Endometrial microvascular endothelial cells (primary cell): ENCODE measurements at regions not wholly inside any gene's neighbourhood (a gene's known extent, or its start where the extent isn't known, plus 50 kb on each side); places are given as distances from the start of the nearest gene placed in this dataset.

Experiments used
- in situ Hi-C: cut with HindIII; loops from 2 replicates; pipeline ENCODE4 v1.10.0; 2017; ENCODE audit warnings: low sequenced_read_pairs, low pct_unique_long_range_greater_than_20kb; ENCODE audit errors: inconsistent ontology term

DNA sequence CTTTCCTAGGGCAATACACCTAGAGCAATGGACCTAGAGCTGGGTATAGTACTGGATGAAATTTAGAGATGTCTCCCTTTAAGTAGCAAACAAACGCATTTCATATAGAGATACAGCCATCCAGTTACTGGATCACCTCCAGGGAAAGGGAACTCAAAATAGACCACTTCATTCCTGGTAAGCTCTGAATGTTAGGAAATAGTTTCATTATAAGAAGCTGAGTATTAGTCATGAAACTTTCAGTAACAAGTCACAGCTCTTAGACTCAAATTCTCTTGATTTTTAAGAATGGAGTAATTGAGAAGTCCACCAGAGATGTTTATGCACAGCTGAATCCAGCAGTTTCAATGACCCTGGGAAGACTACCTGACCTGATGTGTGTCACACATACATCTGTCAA lies 221.9 kb downstream of the FAM76B start:
- in situ Hi-C loops, result no loop called here

DNA sequence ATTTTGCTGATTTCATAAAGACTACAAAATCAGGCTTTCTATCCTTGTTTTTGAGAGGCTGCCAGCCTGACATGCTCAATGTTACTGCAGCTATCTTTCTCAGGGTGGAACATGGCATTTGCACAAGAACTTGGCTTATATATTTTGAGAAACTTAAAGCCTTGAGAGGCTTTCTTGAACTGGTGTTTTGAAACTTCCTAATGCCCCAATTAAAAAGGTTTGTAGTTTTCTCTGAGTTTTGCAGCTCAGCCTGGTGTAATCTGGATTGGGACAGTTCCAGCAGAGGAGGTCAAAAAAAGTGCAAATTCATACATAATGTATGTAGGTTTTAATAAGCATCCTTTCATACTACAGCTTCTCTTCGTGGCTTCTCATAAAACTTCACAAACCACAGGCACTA lies 223.4 kb downstream of the FAM76B start:
- in situ Hi-C loops, result no loop called here

DNA sequence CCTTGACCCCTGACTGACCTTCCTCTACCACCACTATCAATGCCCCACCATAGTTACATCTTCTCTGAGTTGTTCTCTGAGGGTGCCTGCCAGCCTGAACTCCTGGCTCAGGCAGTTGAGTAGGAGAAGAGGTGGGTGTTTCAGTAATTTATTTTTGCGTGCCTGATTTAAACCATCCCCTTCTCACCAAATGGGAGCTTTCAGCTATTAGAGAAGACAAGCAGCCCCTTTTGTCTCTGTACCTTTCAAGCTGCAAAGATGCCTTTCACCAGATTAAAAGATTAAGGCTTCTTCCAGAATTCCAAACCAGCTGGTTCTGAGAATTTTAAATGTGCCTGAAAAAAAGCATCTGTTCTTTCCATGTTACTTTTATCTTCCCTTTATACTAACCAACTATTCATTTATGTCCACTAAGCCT lies 223.8 kb downstream of the FAM76B start:
- in situ Hi-C loops, result no loop called here

DNA sequence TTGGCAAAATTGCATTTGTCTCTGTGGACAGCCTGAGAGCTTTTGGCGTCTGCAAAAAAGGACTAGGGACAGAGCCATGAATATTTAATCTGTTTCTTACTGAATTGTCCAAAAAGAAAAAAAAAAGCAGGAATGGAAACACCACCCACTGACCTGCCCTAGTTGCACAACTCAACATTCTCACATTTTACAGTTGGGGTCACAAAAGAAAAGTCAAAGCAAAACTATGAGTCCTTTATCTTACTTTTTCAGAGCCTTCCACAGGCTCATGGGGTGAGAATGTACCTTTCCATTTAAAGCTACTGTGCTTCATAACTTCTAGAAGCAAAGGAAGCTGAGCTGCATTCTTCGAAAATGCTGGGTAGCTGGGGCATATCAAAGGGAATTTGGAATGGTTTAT lies 225.7 kb downstream of the FAM76B start:
- in situ Hi-C loops, result no loop called here

DNA sequence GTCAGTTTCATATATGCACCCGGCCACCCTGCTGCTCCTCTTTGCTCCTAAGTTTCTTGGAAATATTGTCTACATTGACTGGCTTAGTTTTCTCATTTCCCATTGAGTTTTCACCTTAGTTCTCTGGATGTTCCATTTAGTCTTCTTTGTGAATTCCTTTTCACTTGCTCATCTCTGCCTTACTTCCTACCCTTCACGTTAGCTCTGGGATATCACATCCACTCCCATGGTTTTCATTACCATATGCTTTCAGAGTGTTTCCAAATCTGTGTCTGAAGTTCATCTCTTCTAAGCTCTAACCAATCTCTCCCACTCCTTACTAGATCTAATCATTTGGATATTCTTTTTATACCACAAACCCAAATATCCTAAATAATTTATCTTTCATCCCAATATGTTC lies 226.4 kb downstream of the FAM76B start:
- in situ Hi-C loops, result no loop called here

DNA sequence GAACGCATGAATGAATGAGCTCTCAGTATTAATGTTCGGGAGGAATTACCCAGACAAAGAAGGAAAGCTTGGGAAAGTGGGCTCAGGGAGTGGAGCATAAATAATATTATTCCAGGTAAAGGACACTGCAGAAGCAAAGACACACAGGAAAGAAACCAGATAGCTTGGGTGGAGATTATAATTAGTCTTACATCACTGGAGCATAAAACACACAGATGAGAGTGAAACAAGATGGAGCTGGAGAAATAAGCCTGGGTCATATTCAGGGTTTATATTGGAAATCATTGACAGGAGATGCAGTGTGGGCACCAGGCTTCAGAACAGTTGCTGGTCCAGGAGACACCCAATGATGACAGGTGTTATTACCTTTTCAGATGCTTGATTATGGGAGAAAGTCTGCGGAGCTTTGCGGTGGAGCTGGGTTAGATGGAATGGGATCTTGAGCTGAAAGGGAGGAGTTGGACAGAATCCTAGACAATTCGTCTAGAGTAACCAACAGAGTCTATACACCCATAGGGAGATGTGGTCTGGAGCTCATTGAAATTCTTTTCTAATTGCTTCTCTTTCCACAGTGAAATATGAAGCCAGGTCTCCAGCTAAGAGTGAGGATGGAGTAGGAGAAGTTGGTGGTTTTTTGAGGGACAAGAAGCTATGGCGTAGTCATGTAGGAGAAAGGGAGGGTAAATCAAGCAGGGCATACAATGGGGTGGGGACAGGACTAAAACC lies 227.2 kb downstream of the FAM76B start:
- in situ Hi-C loops, result no loop called here

DNA sequence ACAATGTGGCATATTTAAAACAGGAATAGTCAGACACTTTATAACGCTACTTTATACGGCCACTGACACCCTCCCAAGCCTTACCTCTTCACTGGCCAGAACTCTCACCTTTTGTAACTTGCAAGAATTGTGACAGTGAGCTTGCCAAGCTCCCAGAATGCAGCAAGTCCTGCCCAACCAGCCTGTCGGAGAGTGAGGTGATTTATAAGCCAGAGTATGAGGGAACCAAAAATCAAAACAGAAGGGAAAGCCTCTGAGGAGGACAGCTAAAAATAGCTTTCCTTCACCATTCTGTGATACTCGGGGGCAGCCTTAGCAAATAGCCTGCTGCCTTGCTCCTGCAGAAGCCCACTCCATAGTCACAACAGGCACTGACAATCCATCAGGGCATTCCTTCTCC lies 229.7 kb downstream of the FAM76B start:
- in situ Hi-C loops, result no loop called here

DNA sequence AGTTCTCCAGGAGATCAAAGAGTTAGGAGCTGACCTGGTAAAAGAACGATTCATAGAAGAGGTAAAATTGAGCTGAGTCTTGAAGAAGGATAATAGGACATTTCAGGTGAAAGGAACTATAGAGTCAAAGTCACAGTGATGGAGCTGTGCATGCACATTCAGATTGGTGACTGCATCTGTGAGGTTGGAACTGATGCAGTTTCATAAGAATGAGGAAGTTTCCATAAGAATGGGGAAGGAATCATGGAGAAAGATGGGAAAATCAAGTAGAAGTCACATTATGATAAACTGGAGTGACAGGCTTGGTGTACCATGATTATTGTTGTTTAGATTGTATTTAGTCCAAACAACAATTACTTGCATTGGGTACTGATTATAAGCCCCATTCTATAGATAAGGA lies 232.2 kb downstream of the FAM76B start:
- in situ Hi-C loops, result no loop called here

DNA sequence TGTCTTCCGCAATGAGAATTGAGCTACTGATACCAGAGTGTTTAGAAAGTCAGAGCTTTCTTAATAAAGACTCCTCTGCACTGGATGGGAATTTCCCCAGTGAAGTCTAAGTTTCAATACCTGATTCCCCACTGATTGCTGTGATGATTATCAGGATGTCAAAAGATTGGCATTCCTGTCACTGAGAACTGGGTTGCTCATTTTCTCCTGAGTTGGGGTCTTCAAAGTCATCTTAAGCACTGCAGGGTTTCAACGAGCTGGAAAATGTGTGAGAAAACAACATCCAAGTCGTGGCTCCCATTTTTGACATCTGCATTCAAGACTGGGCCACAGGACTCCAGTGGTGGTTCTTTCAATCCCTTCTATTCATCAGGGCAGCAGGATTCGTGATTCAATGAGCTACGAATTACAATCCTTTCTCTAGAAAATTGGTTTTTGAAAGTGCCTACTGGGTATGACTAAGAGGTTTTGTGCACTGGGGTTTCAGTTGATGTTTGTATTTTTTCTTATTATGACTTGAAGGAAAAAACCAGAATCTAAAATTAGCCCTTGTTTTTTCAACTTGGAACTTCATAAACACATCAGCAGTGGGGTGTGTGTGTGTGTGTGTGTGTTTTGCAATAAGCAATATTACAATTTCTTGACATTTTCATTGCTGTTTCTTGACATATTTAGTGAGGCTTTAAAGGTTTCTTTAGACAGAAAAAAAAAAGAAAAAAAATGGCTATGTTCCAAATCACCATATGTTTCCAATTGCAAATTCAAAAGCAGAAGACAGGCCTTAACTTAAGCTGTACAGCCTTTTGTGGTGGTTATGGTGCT lies 233.0 kb downstream of the FAM76B start:
- in situ Hi-C loops, result no loop called here

DNA sequence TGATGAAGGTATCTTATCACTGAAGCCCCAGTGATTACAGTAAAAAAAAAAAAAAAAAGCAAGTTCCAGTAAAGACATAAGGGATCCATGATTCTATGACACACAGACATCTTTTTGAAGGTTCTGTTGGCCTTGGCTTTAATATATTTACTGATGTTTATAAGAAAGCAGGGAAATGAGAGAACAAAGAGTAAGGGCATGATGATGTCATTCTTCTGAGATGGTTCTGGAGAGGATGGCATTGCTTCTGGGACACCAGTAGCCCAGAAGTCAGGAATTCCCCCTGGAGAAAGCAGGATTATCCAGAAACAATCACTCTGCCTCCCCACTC lies 233.6 kb downstream of the FAM76B start:
- in situ Hi-C loops, result no loop called here

DNA sequence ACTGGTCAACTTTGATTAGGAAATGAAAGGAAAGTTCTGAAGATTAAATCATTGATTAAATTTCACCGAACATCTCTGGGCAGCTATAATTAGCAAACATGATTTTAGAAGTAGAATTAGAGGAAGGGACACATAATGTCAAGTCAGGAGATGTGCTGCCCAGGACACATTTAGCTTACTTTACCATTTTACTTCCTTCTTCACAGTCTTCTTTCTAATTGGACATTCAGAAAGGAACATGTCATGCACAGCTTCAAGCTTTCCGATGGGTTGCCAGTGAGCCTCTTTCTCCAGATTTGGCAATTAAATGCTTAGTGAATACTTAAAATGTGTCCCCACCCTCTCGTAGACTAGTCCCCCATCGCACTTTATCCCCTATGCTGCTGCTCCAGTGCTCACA lies 234.7 kb downstream of the FAM76B start:
- in situ Hi-C loops, result no loop called here

DNA sequence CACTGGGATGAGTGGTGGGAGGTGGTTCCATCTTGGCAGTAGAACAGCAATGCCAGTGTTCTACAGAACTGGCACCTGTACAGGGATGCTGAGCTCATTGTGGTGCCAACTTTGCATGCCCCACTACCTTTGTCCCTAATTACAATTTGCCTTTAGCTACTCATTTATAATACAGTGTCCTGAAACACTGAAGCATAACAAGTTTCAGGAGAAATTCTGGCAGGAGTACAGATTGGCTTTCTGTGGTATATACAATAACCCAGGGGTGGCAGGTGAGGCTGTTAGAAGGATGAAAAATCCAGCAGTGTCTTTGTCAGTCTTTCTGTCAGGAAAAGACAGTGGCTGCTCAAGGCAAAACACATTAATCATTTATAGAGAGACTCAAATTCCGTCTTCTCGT lies 240.3 kb downstream of the FAM76B start:
- in situ Hi-C loops, result no loop called here

DNA sequence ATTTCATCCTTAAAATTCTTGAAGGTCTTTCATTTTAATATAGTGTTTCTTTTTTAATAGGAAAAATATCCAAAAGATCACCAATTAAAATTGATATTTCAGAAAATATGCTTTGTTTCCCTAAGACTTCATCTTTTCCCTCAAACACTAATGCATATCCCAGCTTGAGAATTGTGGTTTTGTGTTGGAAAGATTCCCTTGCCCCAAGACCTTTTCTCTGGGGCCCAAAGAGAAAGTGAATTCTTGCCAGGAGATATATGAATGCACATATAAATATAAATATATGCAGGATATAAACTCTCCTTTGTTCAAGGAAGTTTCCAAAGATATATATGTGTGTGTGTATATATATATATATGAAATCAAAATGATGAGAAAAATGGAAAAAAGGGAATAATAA lies 241.2 kb downstream of the FAM76B start:
- in situ Hi-C loops, result no loop called here

DNA sequence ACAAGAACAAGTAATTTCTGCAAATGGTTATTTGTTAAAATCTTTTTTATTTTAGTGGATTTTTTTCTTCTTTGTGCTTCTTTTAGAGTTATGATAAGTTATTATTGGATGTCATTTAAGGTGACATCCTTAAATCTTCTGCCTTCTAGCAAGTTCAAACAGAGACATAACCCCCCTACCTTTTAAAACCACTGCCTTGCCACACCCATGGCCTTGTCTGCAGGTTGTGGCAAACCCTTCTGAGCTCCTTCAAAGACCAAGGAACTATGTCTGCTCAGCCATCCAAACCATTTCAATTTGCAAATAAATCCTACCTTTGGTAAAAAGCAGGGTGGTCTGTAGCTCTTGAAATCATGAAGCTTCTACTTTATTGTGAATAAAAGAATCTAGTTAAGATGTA lies 241.6 kb downstream of the FAM76B start:
- in situ Hi-C loops, result no loop called here

DNA sequence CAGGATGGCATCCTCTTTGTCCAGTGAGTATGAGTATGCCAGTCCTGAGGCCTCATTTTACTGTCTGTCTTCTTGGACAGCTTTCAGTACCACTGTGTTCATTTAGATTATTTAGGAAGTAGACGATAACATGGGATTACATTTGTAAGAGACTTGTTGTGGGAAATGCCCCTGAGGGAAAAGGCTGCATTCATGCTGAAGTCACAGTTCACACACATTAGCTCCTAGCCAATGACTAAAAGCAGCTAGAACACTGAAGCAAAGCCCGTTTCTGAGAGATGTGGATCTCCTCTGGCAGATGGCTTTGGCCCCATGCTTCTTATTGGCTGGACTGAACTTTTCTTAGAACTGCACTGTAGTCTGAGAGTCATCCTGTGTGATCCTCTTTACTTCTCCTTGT lies 242.4 kb downstream of the FAM76B start:
- in situ Hi-C loops, result no loop called here

DNA sequence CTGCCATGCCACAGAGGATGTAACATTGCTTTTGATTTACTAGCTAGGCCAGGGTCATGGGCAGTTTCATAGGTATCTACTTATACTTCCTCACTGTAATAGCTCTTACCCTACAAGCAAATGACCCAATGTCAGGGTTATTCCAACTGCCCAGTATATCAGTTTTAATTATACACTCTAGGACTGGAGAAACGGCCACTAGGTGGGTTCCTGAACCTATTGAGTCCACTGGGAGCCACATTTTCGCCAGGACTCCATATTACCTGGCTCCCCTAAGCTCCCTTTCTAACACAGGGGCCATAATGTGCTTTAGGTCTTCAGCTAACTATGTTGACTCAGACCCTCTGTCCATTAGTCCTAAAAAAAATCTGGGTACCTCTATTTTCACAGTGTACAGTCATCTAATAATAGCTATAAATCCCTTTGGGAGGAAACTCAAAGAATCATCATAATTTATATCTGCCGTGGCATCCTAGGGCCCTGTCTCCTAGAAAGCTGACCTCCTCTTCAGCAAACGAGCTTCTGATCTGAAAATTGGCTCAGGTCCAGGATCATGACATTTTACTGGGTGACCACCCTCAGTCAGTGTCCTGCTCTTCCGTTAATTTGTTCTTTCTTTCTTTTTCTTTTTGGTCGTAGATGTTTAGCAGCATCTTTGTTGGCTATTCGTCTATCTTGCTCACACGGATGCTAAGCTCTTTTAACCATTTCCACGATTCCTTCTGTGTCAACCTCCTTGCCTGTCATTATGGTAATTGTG lies 244.3 kb downstream of the FAM76B start:
- in situ Hi-C loops, result no loop called here

DNA sequence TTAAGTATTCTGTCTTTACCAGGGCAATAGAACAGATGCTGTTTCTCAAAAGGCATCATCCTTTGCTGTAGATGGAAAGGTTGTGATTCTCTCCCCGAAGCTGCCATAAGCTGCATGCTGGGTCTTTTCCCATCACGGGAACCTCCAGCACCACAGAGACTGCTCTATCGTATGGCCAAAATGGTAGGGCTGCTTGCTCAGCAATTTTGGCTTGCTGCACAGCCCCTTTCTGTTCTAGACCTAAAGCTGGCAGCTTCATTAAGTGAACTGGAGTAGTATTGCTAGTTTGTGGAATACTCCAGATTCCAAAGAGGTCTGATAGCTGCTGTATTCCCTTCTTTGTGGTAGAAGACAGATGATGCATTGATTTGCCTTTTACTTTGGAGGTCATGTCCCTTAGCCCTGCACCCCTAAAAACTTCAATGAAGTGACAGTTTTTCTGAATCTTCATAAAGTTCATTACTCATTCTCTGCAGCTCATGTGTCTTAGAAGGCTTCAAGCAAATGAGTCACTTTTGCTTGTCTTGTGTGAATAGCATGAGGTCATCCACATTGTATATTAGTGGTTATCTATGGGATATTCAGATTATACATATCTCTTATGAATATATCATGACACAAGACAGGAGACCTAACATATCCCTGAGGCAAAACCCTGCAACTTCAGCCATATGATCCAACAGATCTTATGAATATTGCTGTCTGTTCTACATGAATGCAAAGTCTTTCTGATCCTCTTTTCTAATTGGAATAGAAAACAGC lies 245.3 kb downstream of the FAM76B start:
- in situ Hi-C loops, result no loop called here

DNA sequence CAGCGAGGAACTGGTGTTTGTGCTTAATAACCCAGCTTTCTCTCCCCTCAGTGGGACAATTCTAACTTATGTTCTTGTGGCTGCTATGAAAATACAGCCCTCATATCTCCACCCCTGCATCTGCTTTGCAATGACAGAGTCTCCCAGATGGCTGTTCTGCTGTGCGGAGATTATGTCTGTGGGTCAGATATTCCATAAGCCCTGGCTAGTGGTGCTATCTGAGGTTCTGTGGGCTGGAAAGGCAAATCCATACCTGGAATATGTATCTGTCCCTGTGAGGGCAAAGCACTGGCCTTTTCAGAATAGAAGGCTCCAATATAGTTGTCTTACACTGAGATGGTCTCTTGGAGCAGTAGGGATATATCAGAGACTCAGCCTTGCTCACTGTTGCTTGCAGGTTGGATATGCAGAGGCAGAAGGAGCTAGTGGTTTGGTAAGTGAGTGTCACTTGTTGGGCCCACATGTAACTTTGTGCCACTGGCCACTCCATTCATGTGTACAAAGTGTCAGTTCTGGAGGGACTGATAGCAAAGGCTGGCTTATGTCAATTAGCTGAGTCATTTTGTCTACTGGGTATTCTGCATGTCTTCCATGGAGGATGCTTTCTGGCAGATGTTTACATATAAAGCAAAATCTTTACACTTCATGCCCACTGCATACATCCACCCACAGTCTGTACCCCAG lies 246.6 kb downstream of the FAM76B start:
- in situ Hi-C loops, result no loop called here

DNA sequence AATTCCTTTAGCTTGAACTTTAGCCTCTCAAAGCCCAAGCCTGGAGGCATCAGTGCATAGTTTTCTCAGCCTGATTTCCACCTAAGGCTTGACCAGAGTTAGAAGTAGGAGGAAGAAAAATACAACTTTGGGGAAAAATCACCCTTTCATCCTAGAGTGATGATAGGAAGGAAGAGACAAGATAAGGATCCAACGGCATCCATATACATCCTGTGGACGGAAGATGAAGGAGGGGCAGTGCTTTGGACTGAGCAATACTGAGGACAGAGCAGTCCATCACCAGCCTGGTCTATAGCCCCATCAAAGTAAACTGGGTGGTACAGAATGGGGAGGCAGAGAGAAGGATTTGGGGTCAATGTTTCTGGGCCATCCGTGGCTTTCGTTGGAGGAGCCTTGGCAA lies 247.9 kb downstream of the FAM76B start:
- in situ Hi-C loops, result no loop called here
